Tibial nerve (tissue), 4 donors: ENCODE measurements at regions not wholly inside any gene's neighbourhood (a gene's known extent, or its start where the extent isn't known, plus 50 kb on each side); places are given as distances from the start of the nearest gene placed in this dataset.

ENCODE experiments used
- DNase-seq, 2 donors: peaks; one replicate each; pipeline ENCODE4 v3.0.0-alpha.2; 2019; ENCODE audit warnings: low spot score in 2 of 2
- H3K27ac ChIP-seq, 4 donors: fragments of 200-600 bp; sonication (generic) in 3 of 4; one replicate each; pipeline ENCODE4 v1.5.1; 2017 to 2019; ENCODE audit warnings: mild to moderate bottlenecking in 1 of 4
- H3K27me3 ChIP-seq, 2 donors: fragments of 200-600 bp; sonication (generic) in 1 of 2; one replicate each; pipeline versions ENCODE4 v1.5.1 to v1.6.0; 2017 to 2019
- H3K36me3 ChIP-seq, 3 donors: fragments of 200-600 bp; sonication (generic); one replicate each; pipeline ENCODE4 v1.5.1; 2018 to 2019
- H3K4me1 ChIP-seq, 4 donors: fragments of 200-600 bp; sonication (generic) in 3 of 4; one replicate each; pipeline ENCODE4 v1.5.1; 2017 to 2019
- H3K4me3 ChIP-seq, 4 donors: fragments of 200-600 bp; sonication (generic) in 3 of 4; one replicate each; pipeline ENCODE4 v1.5.1; 2017 to 2019; ENCODE audit warnings: mild to moderate bottlenecking in 1 of 4, moderate library complexity in 1 of 4
- H3K9me3 ChIP-seq, 4 donors: fragments of 200-600 bp; sonication (generic) in 3 of 4; one replicate each; pipeline ENCODE4 v1.5.1; 2017 to 2019
- EP300 ChIP-seq, 2 donors: sonication (generic); formaldehyde crosslinking; IDR thresholded peaks; one replicate each; pipeline ENCODE4 v1.6.1; 2017; ENCODE audit warnings: antibody characterized with exemption in 2 of 2, mild to moderate bottlenecking in 1 of 2
- POLR2A ChIP-seq, 2 donors: fragments of 450-650 bp; IDR thresholded peaks; one replicate each; pipeline ENCODE4 v1.6.1; 2017; ENCODE audit warnings: antibody characterized with exemption in 2 of 2, mild to moderate bottlenecking in 2 of 2, moderate library complexity in 2 of 2
- WGBS, 2 donors: methylation state at CpG; one replicate each; pipeline ENCODE4 v1.1.5; 2018; 5-methylcytosine and 5-hydroxymethylcytosine counted together
- TF ChIP-seq, protein P1 (sequence below), 5 experiments: fragments of 200-600 bp in 3 of 5; fragments of 450-650 bp in 2 of 5; sonication (generic) in 3 of 5; IDR thresholded peaks; one replicate each; pipeline ENCODE4 v1.5.1; 2016 to 2019; ENCODE audit warnings: antibody characterized with exemption in 5 of 5, mild to moderate bottlenecking in 3 of 5, moderate library complexity in 2 of 5

DNA sequence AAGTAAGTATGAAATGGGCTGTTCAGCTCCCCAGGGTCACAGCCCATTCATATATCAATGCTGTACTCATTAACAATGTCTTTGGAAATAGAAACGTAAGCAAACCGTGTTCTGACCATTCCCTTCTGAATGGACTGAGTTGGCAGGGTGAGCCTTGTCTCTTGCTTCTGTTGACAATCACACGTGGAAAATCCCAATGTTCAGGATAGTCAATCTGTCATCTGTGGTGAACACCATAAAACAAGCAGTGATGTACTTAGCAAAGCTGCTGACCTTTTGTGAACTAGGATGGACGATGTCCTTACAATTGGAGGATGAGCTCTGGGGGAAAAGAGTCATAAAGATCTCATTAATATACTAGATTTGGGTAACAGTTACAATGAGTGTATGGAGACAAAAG is 109.6 kb upstream of the PAQR3 start:
- 35 to 52% methylated on average over 4 of the region's 4 CpGs for WGBS, 2 donors
- Histone ChIP-seq H3K4me3 (no peak overlapping the region), H3K27me3 (no peaks in the 10 kb centered on the region), H3K36me3 (no peaks in the 10 kb centered on the region), H3K9me3 (no peaks in the 10 kb centered on the region), H3K4me1 (peaks cover 0 to 22% (median 7%) of the 10 kb centered on the region in 4 donors), H3K27ac (no peak overlapping the region)
- TF ChIP-seq, protein P1, sequence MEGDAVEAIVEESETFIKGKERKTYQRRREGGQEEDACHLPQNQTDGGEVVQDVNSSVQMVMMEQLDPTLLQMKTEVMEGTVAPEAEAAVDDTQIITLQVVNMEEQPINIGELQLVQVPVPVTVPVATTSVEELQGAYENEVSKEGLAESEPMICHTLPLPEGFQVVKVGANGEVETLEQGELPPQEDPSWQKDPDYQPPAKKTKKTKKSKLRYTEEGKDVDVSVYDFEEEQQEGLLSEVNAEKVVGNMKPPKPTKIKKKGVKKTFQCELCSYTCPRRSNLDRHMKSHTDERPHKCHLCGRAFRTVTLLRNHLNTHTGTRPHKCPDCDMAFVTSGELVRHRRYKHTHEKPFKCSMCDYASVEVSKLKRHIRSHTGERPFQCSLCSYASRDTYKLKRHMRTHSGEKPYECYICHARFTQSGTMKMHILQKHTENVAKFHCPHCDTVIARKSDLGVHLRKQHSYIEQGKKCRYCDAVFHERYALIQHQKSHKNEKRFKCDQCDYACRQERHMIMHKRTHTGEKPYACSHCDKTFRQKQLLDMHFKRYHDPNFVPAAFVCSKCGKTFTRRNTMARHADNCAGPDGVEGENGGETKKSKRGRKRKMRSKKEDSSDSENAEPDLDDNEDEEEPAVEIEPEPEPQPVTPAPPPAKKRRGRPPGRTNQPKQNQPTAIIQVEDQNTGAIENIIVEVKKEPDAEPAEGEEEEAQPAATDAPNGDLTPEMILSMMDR (IDR thresholded peaks at IDR 0.05), result no peak
- TF ChIP-seq POLR2A (IDR thresholded peaks at IDR 0.05) (no peak), EP300 (IDR thresholded peaks at IDR 0.05) (no peak)
- no peak for DNase-seq

DNA sequence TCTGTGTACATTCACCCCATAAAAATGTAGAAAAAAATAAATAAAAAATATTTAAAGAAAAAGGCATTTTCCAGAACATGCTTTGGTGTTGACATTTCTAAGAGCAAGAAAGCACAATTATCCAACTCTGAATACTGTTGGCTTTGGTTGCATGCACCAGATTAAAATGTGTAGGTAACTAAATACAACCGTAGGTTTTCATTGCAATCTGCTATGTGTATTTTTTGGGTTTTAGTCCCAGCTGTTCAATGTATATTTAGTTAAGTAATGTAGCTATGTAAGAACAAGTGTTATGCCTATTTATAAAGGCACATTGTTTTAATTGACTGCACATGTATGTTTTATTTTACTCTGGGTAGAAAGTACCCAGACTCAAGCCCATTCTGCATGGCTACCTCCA is 108.1 kb upstream of the PAQR3 start:
- H3K27ac ChIP-seq, result no peak overlapping the region
- 89 to 93% methylated on average over 1 of the region's 1 CpG for WGBS, 2 donors
- H3K36me3 ChIP-seq, result no peaks in the 10 kb centered on the region
- TF ChIP-seq, protein P1 (IDR thresholded peaks at IDR 0.05), result no peak
- TF ChIP-seq POLR2A (IDR thresholded peaks at IDR 0.05), result no peak
- TF ChIP-seq EP300 (IDR thresholded peaks at IDR 0.05), result no peak
- H3K4me1 ChIP-seq, result peaks cover 0 to 25% (median 7%) of the 10 kb centered on the region in 4 donors
- no peaks in the 10 kb centered on the region for H3K27me3 ChIP-seq
- H3K4me3 ChIP-seq, result no peak overlapping the region
- H3K9me3 ChIP-seq, result no peaks in the 10 kb centered on the region
- DNase-seq, result no peak

DNA sequence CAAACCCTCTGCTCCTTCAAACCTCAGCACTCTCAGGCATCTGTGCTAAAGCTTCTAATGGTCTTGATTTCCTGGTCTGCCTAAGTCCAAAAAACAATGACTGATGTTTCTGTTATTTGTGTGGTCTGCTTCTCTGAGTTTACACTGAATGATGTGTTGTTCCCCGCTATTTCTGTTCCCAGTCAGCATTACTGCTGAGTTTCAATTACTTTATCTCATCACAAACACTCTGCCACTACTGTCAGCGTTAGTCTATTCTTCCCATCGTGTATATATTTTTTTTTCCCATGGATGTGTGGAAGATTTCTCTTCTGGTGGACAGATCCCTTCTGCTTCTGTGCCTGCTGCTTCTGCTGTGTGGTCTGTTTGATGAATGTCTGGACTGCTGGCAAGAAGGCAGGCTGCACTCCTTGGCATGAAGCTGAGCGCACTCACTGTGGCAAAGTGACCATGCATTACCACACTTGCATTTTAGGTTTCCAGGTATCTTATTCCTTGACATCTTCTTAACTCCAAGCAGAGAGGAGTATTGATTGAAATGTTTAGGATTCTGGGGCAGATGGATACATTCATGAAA is 106.9 kb upstream of the PAQR3 start:
- no peak for TF ChIP-seq EP300 (IDR thresholded peaks at IDR 0.05)
- TF ChIP-seq POLR2A (IDR thresholded peaks at IDR 0.05), result no peak
- TF ChIP-seq, protein P1 (IDR thresholded peaks at IDR 0.05), result no peak
- Histone ChIP-seq H3K27me3 (no peaks in the 10 kb centered on the region), H3K36me3 (no peaks in the 10 kb centered on the region), H3K9me3 (no peaks in the 10 kb centered on the region), H3K4me3 (no peak overlapping the region), H3K4me1 (peaks cover 0 to 25% (median 7%) of the 10 kb centered on the region in 4 donors), H3K27ac (no peak overlapping the region)
- 55 to 56% methylated on average over 4 of the region's 4 CpGs for WGBS, 2 donors
- no peak for DNase-seq

DNA sequence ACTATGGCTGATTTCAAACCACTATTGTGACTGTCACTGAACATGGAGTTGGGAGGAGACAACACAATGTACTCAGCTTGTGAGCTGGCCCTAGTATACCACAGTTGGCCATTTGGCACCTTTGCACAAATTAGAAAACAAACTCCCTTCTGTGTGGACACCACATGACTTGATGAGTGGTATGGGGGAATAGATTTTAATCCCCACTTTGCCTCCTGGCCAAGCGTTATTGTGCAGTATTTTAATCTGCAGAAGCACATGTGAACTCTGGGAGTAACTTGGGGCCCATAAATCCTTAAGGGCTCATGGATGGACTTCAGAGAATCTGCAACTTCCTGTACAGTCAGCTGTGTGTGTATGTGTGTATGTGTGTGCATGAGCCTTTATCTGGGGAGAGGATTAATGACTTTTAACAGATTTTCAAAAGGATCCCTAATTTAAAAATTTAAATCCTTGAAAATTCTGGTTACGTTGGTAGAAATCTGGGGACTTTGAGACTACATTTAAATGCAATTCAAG is 105.0 kb upstream of the PAQR3 start:
- H3K27ac ChIP-seq, result no peak overlapping the region
- H3K9me3 ChIP-seq, result no peaks in the 10 kb centered on the region
- H3K27me3 ChIP-seq, result no peaks in the 10 kb centered on the region
- H3K4me1 ChIP-seq, result peaks cover 0 to 22% (median 7%) of the 10 kb centered on the region in 4 donors
- no peak overlapping the region for H3K4me3 ChIP-seq
- no peaks in the 10 kb centered on the region for H3K36me3 ChIP-seq
- no peak for DNase-seq
- no peak for TF ChIP-seq POLR2A (IDR thresholded peaks at IDR 0.05)
- TF ChIP-seq, protein P1 (IDR thresholded peaks at IDR 0.05), result no peak
- no peak for TF ChIP-seq EP300 (IDR thresholded peaks at IDR 0.05)
- whole genome bisulfite sequencing, 2 donors, result 83 to 88% methylated on average over 2 of the region's 2 CpGs

DNA sequence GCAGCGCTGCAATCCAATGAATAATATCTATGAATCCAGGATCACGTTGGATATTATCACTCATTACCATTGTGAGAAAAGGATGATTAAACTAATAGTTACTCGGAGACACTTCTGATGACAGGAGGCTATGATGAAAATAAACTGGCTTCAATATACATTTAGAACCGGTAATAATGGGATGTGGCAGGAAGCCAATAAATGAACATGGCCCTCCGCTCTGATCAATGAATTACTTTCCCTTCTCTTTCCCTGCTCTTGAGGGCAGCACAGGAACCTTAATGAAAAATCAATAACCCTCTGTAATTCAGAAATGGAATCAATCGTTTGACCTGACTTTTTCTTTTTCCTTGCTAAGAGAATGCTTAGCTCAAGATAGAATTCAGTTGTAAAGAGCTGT is 103.9 kb upstream of the PAQR3 start:
- no peak for TF ChIP-seq POLR2A (IDR thresholded peaks at IDR 0.05)
- TF ChIP-seq EP300 (IDR thresholded peaks at IDR 0.05), result no peak
- TF ChIP-seq, protein P1 (IDR thresholded peaks at IDR 0.05), result no peak
- no peaks in the 10 kb centered on the region for H3K9me3 ChIP-seq
- no peak for DNase-seq
- H3K4me1 ChIP-seq, result peaks cover 0 to 13% (median 3%) of the 10 kb centered on the region in 4 donors
- no peaks in the 10 kb centered on the region for H3K36me3 ChIP-seq
- no peaks in the 10 kb centered on the region for H3K27me3 ChIP-seq
- no peak overlapping the region for H3K27ac ChIP-seq
- no peak overlapping the region for H3K4me3 ChIP-seq
- 82 to 84% methylated on average over 6 of the region's 6 CpGs for WGBS, 2 donors
